Activated CD8-positive, alpha-beta memory T cell treated with anti-CD3 and anti-CD28 coated beads for 36 hours (primary cell): ENCODE measurements at regions not wholly inside any gene's neighbourhood (a gene's known extent, or its start where the extent isn't known, plus 50 kb on each side); places are given as distances from the start of the nearest gene placed in this dataset.

Experiments used
- CTCF ChIA-PET: fragments of 350-600 bp; sonication (Branson Sonifier 250); formaldehyde crosslinking; loops from one replicate; lab custom pipeline; 2021; ENCODE audit warnings: antibody characterized with exemption; lab: Charles Lee
- POLR2A ChIA-PET: fragments of 350-600 bp; sonication (Branson Sonifier 250); formaldehyde crosslinking; loops from one replicate; lab custom pipeline; 2021; ENCODE audit warnings: antibody characterized with exemption; lab: Charles Lee

GRCh38 chr1:223486366-223486765 is 93.2 kb downstream of the CCDC185 start:
- ChIA-PET CTCF (no interaction called here), POLR2A (no interaction called here)

GRCh38 chr1:223486932-223487886 is 94.0 kb downstream of the CCDC185 start:
- ChIA-PET POLR2A (no interaction called here), CTCF (no interaction called here)

- ChIA-PET CTCF (no interaction called here), POLR2A (no interaction called here)
Observed at GRCh38 chr1:223487887-223488259, 94.7 kb downstream of the CCDC185 start.

GRCh38 chr1:223489439-223489838 is 96.2 kb downstream of the CCDC185 start:
- ChIA-PET CTCF (no interaction called here), POLR2A (no interaction called here)

GRCh38 chr1:223490256-223490655 is 97.0 kb downstream of the CCDC185 start:
- POLR2A ChIA-PET: no interaction called here
- CTCF ChIA-PET: no interaction called here
